ENCODE measurements at regions not wholly inside any gene's neighbourhood (a gene's known extent, or its start where the extent isn't known, plus 50 kb on each side); places are given as distances from the start of the nearest gene placed in this dataset.
A peak's percentile ranks its signal among the peaks of the same experiment; 100 is the strongest.

- no peak for DNase-seq (ENCODE audit: low read depth)
Observed at GRCh38 chr10:4196183-4196582, 411.2 kb upstream of the KLF6 start.

- DNase-seq (ENCODE audit: low read depth): no peak
Observed at GRCh38 chr10:4195213-4195612, 410.2 kb upstream of the KLF6 start.

GRCh38 chr10:4194231-4194630, 409.2 kb upstream of the KLF6 start:
- no peak for DNase-seq (ENCODE audit: low read depth)

- no peak for DNase-seq (ENCODE audit: low read depth)
Observed at GRCh38 chr10:4191894-4192293, 406.9 kb upstream of the KLF6 start.

- no peak for DNase-seq (ENCODE audit: low read depth)
Observed at GRCh38 chr10:4191354-4191753, 406.3 kb upstream of the KLF6 start.

- no peak for DNase-seq (ENCODE audit: low read depth)
Observed at GRCh38 chr10:4190876-4191275, 405.9 kb upstream of the KLF6 start.

GRCh38 chr10:4189281-4189680, 404.3 kb upstream of the KLF6 start:
- no peak for DNase-seq (ENCODE audit: low read depth)

GRCh38 chr10:4188406-4188805, 403.4 kb upstream of the KLF6 start:
- no peak for DNase-seq (ENCODE audit: low read depth)

- DNase-seq (ENCODE audit: low read depth): no peak
Observed at GRCh38 chr10:4186849-4187540, 402.0 kb upstream of the KLF6 start.

GRCh38 chr10:4183761-4184261, 398.8 kb upstream of the KLF6 start:
- DNase-seq (ENCODE audit: low read depth): peak; percentile 45

- no peak for DNase-seq (ENCODE audit: low read depth)
Observed at GRCh38 chr10:4181621-4182049, 396.6 kb upstream of the KLF6 start.

- DNase-seq (ENCODE audit: low read depth): no peak
Observed at GRCh38 chr10:4181081-4181480, 396.1 kb upstream of the KLF6 start.

- no peak for DNase-seq (ENCODE audit: low read depth)
Observed at GRCh38 chr10:4177791-4178190, 392.8 kb upstream of the KLF6 start.

- no peak for DNase-seq (ENCODE audit: low read depth)
Observed at GRCh38 chr10:4176500-4177281, 391.7 kb upstream of the KLF6 start.

- DNase-seq (ENCODE audit: low read depth): no peak
Observed at GRCh38 chr10:4174197-4174596, 389.2 kb upstream of the KLF6 start.

- DNase-seq (ENCODE audit: low read depth): no peak
Observed at GRCh38 chr10:4170633-4171314, 385.8 kb upstream of the KLF6 start.

GRCh38 chr10:4170181-4170580, 385.2 kb upstream of the KLF6 start:
- DNase-seq (ENCODE audit: low read depth): no peak

GRCh38 chr10:4169448-4169847, 384.4 kb upstream of the KLF6 start:
- DNase-seq (ENCODE audit: low read depth): no peak

GRCh38 chr10:4167216-4167615, 382.2 kb upstream of the KLF6 start:
- no peak for DNase-seq (ENCODE audit: low read depth)

GRCh38 chr10:4162571-4163286, 377.7 kb upstream of the KLF6 start:
- no peak for DNase-seq (ENCODE audit: low read depth)

GRCh38 chr10:4159173-4159572, 374.2 kb upstream of the KLF6 start:
- DNase-seq (ENCODE audit: low read depth): no peak

- no peak for DNase-seq (ENCODE audit: low read depth)
Observed at GRCh38 chr10:4154191-4154715, 369.2 kb upstream of the KLF6 start.
